SK-N-SH (cell line): ENCODE measurements at regions not wholly inside any gene's neighbourhood (a gene's known extent, or its start where the extent isn't known, plus 50 kb on each side); places are given as distances from the start of the nearest gene placed in this dataset.
A peak's percentile ranks its signal among the peaks of the same experiment; 100 is the strongest.

ENCODE experiments used
- CHD2 ChIP-seq: fragments of 150-350 bp; IDR thresholded peaks from 2 replicates; pipeline ENCODE4 v1.6.1; 2018; ENCODE audit warnings: low read length; ENCODE audit not compliant: partially characterized antibody
- CTCF ChIP-seq: fragments of 200-600 bp; sonication (generic); IDR thresholded peaks from 2 replicates; pipeline ENCODE4 v1.6.1; 2017; ENCODE audit warnings: antibody characterized with exemption, mild to moderate bottlenecking, moderate library complexity
- ELF1 ChIP-seq: IDR thresholded peaks from 2 replicates; pipeline ENCODE4 v1.4.0; 2012
- EP300 ChIP-seq, 2 experiments: IDR thresholded peaks; 2 replicates each; pipeline versions ENCODE4 v1.4.0 to v1.6.1; 2012; ENCODE audit warnings: borderline replicate concordance in 1 of 2, low read depth in 1 of 2, low read length in 1 of 2
- EZH2phosphoT487 ChIP-seq: fragments of 200-600 bp; sonication (generic); IDR thresholded peaks from 2 replicates; pipeline ENCODE4 v1.6.1; 2017; ENCODE audit warnings: low read depth, mixed run types, mild to moderate bottlenecking, antibody characterized with exemption, moderate library complexity, borderline replicate concordance
- FOSL2 ChIP-seq: IDR thresholded peaks from 2 replicates; pipeline ENCODE4 v1.4.0; 2012; ENCODE audit warnings: low read depth, mild to moderate bottlenecking, moderate library complexity, borderline replicate concordance
- FOXM1 ChIP-seq: IDR thresholded peaks from 2 replicates; pipeline ENCODE4 v1.4.0; 2012; ENCODE audit warnings: low read depth, mild to moderate bottlenecking
- GABPA ChIP-seq: IDR thresholded peaks from 2 replicates; pipeline ENCODE4 v1.4.0; 2012; ENCODE audit warnings: low read depth, mild to moderate bottlenecking
- GATA2 ChIP-seq: sonication (generic); formaldehyde crosslinking; IDR thresholded peaks from 2 replicates; pipeline ENCODE4 v1.5.0; 2020; ENCODE audit warnings: mild to moderate bottlenecking, missing genetic modification reagents
- JUND ChIP-seq: IDR thresholded peaks from 2 replicates; pipeline ENCODE4 v1.4.0; 2012
- SIN3A ChIP-seq: IDR thresholded peaks from 2 replicates; pipeline ENCODE4 v1.6.1; 2012; ENCODE audit warnings: low read depth, mild to moderate bottlenecking, low read length, moderate library complexity, borderline replicate concordance
- SMC3 ChIP-seq: IDR thresholded peaks from 2 replicates; pipeline ENCODE4 v1.6.1; 2012; ENCODE audit warnings: low read depth, low read length, improper control_type of control experiment
- TAF1 ChIP-seq: IDR thresholded peaks from 2 replicates; pipeline ENCODE4 v1.6.1; 2012; ENCODE audit warnings: low read depth, mild to moderate bottlenecking, low read length, moderate library complexity, borderline replicate concordance
- YY1 ChIP-seq: IDR thresholded peaks from 2 replicates; pipeline ENCODE4 v1.4.0; 2012; ENCODE audit warnings: low read depth, mild to moderate bottlenecking
- TF ChIP-seq, protein P1 (sequence below): IDR thresholded peaks from 2 replicates; pipeline ENCODE4 v1.6.1; 2012; ENCODE audit warnings: mild to moderate bottlenecking, low read depth, low read length, moderate library complexity
- TF ChIP-seq, protein P2 (sequence below): fragments of 150-350 bp; IDR thresholded peaks from 2 replicates; pipeline ENCODE4 v1.6.1; 2017; ENCODE audit warnings: antibody characterized with exemption, low read length, low read depth, borderline replicate concordance

DNA sequence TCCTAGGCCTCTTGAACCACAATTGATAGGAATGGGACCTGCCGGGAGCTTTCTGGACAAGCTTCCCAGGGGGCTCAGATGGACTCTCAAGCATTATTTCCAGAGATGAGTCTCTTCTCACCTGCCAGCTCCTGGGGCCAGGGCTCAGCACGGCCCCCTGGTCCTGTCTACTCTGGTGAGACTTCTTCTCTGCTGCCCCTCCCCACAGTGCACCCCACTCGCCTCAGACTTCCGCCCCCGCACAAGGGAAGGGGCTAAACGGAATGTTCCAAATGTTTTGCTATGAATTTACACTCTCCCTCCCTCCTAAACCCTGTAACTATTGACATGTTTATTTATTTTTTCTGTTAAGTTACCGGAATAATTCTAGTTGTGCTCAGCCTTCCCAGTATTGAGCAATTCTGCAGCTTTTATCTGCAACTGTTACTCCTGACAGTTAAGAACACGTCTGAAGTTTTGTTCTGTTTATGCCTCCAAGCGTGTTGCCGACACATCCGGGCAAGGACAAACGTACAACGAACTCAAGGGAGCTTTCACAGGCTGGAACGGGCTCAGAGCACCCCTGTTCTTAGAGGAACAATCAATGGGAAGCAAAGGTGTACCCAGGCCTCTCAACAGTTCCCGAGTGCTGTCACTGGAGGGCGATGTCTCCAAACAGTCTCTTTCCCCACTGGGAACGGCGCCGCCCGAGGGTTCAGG is 55.2 kb downstream of the FHIP2A start (continued):
- TF ChIP-seq, protein P1, sequence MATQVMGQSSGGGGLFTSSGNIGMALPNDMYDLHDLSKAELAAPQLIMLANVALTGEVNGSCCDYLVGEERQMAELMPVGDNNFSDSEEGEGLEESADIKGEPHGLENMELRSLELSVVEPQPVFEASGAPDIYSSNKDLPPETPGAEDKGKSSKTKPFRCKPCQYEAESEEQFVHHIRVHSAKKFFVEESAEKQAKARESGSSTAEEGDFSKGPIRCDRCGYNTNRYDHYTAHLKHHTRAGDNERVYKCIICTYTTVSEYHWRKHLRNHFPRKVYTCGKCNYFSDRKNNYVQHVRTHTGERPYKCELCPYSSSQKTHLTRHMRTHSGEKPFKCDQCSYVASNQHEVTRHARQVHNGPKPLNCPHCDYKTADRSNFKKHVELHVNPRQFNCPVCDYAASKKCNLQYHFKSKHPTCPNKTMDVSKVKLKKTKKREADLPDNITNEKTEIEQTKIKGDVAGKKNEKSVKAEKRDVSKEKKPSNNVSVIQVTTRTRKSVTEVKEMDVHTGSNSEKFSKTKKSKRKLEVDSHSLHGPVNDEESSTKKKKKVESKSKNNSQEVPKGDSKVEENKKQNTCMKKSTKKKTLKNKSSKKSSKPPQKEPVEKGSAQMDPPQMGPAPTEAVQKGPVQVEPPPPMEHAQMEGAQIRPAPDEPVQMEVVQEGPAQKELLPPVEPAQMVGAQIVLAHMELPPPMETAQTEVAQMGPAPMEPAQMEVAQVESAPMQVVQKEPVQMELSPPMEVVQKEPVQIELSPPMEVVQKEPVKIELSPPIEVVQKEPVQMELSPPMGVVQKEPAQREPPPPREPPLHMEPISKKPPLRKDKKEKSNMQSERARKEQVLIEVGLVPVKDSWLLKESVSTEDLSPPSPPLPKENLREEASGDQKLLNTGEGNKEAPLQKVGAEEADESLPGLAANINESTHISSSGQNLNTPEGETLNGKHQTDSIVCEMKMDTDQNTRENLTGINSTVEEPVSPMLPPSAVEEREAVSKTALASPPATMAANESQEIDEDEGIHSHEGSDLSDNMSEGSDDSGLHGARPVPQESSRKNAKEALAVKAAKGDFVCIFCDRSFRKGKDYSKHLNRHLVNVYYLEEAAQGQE: no peak
- TF ChIP-seq ELF1: no peak
- no peak for TF ChIP-seq FOXM1
- TF ChIP-seq EP300 (IDR thresholded peaks at IDR 0.05; ENCODE audit: borderline replicate concordance in 1 of 2, low read depth in 1 of 2, low read length in 1 of 2): no peak
- peak; percentile 94 for TF ChIP-seq SMC3
- peak; percentile 42 for TF ChIP-seq CHD2
- no peak for TF ChIP-seq FOSL2
- TF ChIP-seq, protein P2, sequence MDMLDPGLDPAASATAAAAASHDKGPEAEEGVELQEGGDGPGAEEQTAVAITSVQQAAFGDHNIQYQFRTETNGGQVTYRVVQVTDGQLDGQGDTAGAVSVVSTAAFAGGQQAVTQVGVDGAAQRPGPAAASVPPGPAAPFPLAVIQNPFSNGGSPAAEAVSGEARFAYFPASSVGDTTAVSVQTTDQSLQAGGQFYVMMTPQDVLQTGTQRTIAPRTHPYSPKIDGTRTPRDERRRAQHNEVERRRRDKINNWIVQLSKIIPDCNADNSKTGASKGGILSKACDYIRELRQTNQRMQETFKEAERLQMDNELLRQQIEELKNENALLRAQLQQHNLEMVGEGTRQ: no peak
- peak; percentile 81 for TF ChIP-seq CTCF
- TF ChIP-seq GATA2 (CRISPR knock-in tag): no peak
- TF ChIP-seq YY1: no peak
- TF ChIP-seq SIN3A: 0 out of 2 replicates have a peak, but pooled peaks have one; percentile 19
- no peak for TF ChIP-seq GABPA
- no peak for TF ChIP-seq TAF1
- TF ChIP-seq EZH2phosphoT487: no peak
- TF ChIP-seq JUND: no peak
